ENCODE measurements at regions not wholly inside any gene's neighbourhood (a gene's known extent, or its start where the extent isn't known, plus 50 kb on each side); places are given as distances from the start of the nearest gene placed in this dataset.
A peak's percentile ranks its signal among the peaks of the same experiment; 100 is the strongest.

DNA sequence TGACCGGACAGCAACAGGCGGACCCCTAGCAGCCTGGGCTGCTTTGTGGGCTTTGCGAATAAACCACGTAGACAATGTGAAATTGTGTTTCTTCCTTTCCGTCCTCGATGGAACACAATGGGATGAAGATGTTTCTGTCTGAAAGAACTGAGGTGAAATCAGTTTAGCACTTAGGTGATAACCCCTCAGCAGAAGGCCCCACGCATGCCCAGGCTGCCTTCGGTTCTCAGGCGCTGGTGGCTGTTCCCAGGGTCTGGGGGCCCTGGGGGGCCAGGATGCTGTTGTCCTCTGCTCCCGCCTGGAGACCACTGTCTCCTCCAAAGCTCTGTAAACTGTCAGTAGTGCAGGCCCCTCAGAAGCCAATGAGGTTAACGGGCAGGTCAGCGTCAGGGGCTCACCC is 73.9 kb upstream of the HGFAC start:
- no peak for DNase-seq
- Mint-ChIP-seq H3K27me3 (peaks cover 12 to 37% (median 14%) of the 10 kb centered on the region in 3 donors), H3K27ac (peak overlapping the region in 1 of 6 donors; percentile 78), H3K4me1 (peaks cover 23 to 35% (median 30%) of the 10 kb centered on the region in 3 donors), H3K4me3 (no peak overlapping the region), H3K36me3 (no peaks in the 10 kb centered on the region), H3K9me3 (peaks cover 0 to under 1% (median 0%) of the 10 kb centered on the region in 7 donors)
- no peak for ATAC-seq (ENCODE audit: low read depth in 2 of 2)

DNA sequence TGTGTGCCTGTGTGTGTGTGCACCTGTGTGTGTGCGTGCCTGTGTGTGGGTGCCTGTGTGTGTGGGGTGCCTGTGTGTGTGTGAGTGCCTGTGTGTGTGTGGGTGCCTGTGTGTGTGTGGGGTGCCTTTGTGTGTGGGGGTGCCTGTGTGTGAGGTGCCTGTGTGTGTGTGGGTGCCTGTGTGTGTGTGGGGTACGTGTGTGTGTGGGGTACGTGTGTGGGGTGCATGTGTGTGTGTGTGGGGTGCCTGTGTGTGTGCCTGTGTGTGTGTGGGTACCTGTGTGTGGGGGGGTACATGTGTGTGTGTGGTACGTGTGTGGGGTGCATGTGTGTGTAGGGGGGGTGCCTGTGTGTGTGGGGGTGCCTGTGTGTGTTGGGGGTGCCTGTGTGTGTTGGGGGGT is 73.4 kb upstream of the HGFAC start:
- Mint-ChIP-seq H3K27me3 (peaks cover 8 to 35% (median 12%) of the 10 kb centered on the region in 3 donors), H3K27ac (peak overlapping the region in 1 of 6 donors; percentile 78), H3K36me3 (no peaks in the 10 kb centered on the region), H3K9me3 (peaks cover 0 to 2% (median 0%) of the 10 kb centered on the region in 7 donors), H3K4me3 (no peak overlapping the region), H3K4me1 (peaks cover 23 to 40% (median 33%) of the 10 kb centered on the region in 3 donors)
- ATAC-seq (ENCODE audit: low read depth in 2 of 2) (no peak), DNase-seq (no peak)

DNA sequence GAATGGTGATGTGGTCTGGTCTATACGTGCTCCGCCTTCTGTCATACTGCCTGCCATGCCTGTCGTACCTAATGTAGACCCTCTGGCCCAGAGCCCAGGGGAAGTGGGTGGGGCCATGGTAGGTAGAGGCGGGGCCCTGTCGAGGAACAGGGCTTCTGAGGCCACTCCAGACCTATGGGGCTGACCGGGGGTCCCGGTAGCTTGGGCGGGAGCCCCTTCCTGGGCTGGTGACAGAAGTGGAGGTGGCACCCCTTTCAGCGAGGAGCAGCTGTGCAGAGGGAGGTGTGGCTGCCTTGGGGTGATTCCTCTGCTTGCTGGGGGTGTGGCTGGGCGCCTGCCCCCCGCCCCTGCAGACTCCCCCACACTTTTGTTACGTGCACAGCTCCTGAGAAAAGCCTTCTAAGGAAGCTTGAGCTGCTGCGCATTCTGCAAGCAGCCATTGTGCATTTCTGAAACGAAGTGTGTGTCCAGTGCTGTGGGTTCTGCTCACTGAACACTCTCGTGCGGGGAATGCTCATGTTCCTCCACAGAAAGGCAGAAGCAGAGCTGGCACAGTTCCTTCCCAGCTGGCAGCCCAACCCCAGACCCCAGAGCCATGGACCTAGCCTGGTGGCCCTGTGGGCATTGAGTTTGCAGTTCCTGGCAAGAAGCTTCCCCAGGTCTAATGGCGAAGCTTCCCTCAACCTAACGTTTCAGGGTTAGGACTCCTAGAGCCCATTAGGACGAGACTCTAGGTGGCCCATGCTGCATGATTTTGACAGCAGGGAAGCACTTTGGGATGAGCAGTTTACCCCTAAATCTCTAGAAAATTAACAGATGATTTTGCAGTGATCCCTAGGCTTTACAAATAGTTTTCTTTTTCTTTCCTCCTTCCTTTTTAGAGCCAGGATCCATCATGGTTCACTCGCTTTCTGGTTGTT is 72.7 kb upstream of the HGFAC start:
- ATAC-seq (ENCODE audit: low read depth in 2 of 2): no peak
- H3K9me3 Mint-ChIP-seq: peaks cover 0 to 2% (median 0%) of the 10 kb centered on the region in 7 donors
- peaks cover 21 to 44% (median 36%) of the 10 kb centered on the region in 3 donors for H3K4me1 Mint-ChIP-seq
- peak overlapping the region in 1 of 6 donors; percentile 24 for H3K27ac Mint-ChIP-seq
- no peak for DNase-seq
- H3K4me3 Mint-ChIP-seq: peak overlapping the region in 5 of 8 donors; percentile 28 to 76 (median 61)
- peaks cover 8 to 35% (median 12%) of the 10 kb centered on the region in 3 donors for H3K27me3 Mint-ChIP-seq
- H3K36me3 Mint-ChIP-seq: no peaks in the 10 kb centered on the region

DNA sequence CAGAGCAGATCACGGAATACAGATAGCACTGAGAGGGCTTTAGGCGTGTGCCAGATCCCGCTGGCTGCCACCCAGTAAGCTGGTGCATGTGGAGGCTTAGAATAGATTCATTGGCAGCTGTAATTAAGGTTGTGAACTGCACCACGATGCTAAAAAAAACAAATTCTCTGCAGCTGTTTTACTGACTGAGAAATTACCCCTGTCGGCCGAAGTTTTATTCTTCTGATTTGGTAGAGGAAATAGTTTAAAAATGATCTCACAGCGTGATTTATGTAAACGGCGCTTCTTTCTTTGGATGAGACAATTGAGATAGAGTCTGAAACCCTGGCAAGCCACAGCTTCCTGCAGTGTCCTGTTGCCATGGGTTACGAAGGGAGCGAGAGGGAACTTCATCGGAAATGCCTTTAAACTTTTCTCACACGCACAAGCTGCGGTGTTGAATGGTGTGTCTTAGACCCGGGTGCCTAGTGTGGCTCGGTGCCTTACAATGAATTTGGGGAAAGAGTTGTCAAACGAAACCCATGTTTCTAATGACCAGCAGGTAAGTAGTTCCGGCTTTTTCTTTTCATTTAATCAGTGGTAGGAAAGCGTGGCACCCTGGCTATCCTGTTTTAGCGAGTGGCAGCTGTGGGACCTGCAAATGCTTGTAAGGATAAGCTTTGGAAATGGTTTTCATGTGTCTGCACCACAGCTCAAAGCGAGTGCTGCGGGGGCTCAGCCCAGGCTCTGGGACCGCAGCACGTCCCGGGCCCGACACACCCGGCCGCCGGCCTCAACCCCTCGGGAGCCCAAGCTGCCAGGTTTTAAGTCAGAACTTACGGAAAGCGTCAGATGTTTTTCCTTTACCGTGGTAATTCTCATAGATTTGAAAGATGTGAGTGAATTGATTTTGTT is 71.7 kb upstream of the HGFAC start:
- H3K9me3 Mint-ChIP-seq: peaks cover 0 to 2% (median 0%) of the 10 kb centered on the region in 7 donors
- peaks cover 28 to 44% (median 36%) of the 10 kb centered on the region in 3 donors for H3K4me1 Mint-ChIP-seq
- peaks cover 8 to 35% (median 12%) of the 10 kb centered on the region in 3 donors for H3K27me3 Mint-ChIP-seq
- DNase-seq (no peak), ATAC-seq (ENCODE audit: low read depth in 2 of 2) (no peak)
- peak overlapping the region in 6 of 8 donors; percentile 16 to 76 (median 26) for H3K4me3 Mint-ChIP-seq
- H3K36me3 Mint-ChIP-seq: no peaks in the 10 kb centered on the region
- H3K27ac Mint-ChIP-seq: peak overlapping the region in 2 of 6 donors; percentile 30 to 86

DNA sequence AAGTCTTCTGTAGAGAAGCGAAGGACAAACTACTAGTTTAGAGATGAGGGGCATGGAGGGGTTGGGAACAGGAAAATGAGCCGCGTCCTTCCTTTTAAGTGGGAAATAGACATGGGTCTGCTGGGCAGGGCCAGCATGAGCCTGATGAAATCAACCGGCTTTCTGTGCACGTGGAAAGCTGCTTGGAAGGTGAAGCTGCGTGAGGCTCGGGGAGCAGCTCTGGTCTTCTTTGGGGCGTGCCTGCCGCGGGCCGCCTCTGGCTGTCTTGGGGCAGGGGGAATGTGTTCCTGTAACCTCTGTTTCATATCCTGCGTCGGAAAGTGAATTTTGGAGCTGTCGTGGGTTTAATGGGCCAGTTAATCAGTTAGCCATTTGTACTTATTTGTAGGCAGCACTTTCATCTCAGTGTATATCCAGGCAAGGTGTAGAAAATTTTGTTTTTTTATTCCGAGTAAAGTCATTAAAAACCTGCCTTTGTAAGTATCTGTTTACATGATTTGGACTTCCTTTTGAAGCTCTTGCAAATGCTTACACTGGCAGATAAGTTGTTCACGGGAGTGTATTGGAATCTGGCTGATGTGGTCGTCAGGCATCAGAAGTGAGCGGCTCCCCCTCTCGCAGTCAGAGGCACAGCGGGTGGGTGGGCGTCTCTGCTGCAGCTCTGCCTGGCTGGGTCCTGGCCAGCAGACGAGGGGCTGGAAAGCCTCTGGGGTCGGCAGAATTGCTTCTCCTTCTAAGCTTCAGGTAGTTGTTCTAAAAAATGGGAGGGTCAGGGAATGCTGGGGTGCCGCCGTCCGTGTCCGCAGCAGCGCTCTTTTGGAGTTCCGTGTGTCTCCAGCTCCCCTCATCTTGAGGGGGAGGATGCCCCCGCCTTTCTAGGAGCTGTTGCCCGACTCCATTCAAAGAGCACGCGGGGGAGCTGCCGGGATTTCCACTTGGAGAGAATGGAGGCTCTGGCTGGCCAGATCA is 70.5 kb upstream of the HGFAC start:
- peaks cover 0 to 2% (median 0%) of the 10 kb centered on the region in 7 donors for H3K9me3 Mint-ChIP-seq
- peaks cover 8 to 30% (median 12%) of the 10 kb centered on the region in 3 donors for H3K27me3 Mint-ChIP-seq
- peaks cover 28 to 39% (median 36%) of the 10 kb centered on the region in 3 donors for H3K4me1 Mint-ChIP-seq
- no peak for ATAC-seq (ENCODE audit: low read depth in 2 of 2)
- H3K27ac Mint-ChIP-seq: peak overlapping the region in 2 of 6 donors; percentile 57 to 92
- H3K36me3 Mint-ChIP-seq: no peaks in the 10 kb centered on the region
- DNase-seq: no peak
- H3K4me3 Mint-ChIP-seq: peak overlapping the region in 2 of 8 donors; percentile 12 to 65

DNA sequence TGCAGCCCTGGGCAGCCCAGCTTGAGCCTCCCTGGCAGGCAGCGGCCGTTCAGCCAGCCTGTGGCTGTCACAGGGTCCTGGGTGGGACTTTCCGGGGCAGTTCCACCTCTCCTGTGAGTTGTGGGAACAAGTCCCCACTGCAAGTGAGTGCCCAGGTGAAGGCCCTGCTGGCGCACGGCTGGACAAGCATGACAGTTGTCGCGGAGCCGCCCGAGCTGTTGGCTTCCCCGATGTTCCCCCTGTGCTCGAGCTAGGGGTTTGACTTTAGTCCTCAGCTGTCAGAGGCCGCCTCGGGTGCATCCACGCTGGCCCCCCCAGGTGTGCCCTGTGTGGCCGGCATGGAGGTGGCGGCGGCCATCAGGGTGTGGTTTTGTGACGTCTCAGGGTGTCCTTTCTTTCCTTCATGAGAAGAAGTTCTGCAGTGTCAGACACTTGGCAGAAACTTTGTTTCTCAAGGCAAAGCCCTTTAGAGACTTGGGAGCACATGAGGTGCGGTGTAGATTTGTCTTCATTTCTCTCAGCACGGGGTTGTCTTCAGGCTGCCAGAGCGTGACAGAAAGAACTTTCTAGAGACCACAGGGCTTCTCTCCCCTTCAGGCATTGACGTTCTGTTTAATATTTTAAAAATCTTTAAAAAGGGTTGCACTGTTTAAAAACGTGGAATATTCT is 69.4 kb upstream of the HGFAC start:
- H3K9me3 Mint-ChIP-seq: peaks cover 0 to 2% (median 0%) of the 10 kb centered on the region in 7 donors
- H3K27ac Mint-ChIP-seq: peak overlapping the region in 4 of 6 donors; percentile 45 to 95 (median 87)
- H3K27me3 Mint-ChIP-seq: peaks cover 8 to 30% (median 12%) of the 10 kb centered on the region in 3 donors
- peak overlapping the region in 2 of 8 donors; percentile 49 to 66 for H3K4me3 Mint-ChIP-seq
- ATAC-seq (ENCODE audit: low read depth in 2 of 2) (peak; percentile 39 to 55), DNase-seq (no peak)
- H3K4me1 Mint-ChIP-seq: peaks cover 28 to 39% (median 36%) of the 10 kb centered on the region in 3 donors
- no peaks in the 10 kb centered on the region for H3K36me3 Mint-ChIP-seq

DNA sequence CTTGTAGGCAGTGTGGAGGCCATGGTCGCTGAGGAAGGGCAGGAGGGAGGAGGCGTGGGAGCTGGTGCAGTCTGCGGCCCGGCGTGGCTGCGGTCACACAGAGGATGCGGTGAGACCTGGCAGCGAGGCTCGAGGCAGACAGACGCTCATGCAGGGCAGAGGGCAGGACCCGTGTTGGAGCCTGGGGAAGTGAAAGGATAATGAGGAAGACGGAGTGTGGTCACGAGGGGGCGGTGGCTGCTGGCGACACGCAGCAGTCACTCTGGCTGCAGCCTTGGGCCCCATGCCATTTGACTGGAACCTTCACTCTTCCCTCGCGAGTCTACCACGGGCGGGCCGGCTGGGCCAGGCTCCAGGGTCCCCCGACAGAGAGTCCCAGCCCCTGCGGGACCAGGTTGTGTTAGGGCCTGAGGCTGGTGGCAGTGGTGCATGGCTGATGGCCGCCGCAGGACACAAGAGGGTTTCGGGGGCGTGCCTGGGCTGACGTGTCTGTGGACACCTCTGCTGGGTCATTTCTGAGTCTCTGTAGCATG is 68.8 kb upstream of the HGFAC start:
- peaks cover 0 to 2% (median 0%) of the 10 kb centered on the region in 7 donors for H3K9me3 Mint-ChIP-seq
- H3K4me1 Mint-ChIP-seq: peaks cover 28 to 38% (median 36%) of the 10 kb centered on the region in 3 donors
- ATAC-seq (ENCODE audit: low read depth in 2 of 2) (peak; percentile 92 to 93), DNase-seq (no peak)
- H3K4me3 Mint-ChIP-seq: peak overlapping the region in 5 of 8 donors; percentile 13 to 66 (median 20)
- peaks cover 8 to 27% (median 12%) of the 10 kb centered on the region in 3 donors for H3K27me3 Mint-ChIP-seq
- H3K36me3 Mint-ChIP-seq: no peaks in the 10 kb centered on the region
- H3K27ac Mint-ChIP-seq: peak overlapping the region in 4 of 6 donors; percentile 45 to 95 (median 87)

DNA sequence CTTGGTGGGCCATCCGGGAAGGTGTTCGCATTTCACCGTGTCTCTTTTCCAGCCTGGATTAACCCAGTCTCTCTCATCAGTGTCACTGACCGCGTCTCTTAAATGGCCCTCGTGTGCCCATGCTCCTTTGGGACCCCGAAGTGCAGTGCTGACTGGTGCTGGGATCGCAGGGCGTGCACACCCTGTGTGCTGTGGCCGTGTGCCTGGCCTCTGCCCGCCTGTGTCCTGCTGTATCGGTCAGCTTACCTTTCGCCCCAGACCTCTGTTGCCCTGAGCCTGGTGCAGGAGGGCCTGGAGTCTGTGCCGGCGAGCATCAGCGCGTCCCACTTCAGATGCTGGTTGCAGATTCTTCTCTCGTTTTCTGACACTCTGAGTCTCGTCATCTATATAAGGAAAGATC is 68.3 kb upstream of the HGFAC start:
- H3K4me1 Mint-ChIP-seq: peaks cover 24 to 33% (median 32%) of the 10 kb centered on the region in 3 donors
- H3K36me3 Mint-ChIP-seq: peaks cover 0 to 1% of the 10 kb centered on the region in 2 donors
- peaks cover 8 to 22% (median 12%) of the 10 kb centered on the region in 3 donors for H3K27me3 Mint-ChIP-seq
- ATAC-seq (ENCODE audit: low read depth in 2 of 2) (no peak), DNase-seq (no peak)
- peaks cover 0 to 4% (median under 1%) of the 10 kb centered on the region in 7 donors for H3K9me3 Mint-ChIP-seq
- H3K27ac Mint-ChIP-seq: peak overlapping the region in 1 of 6 donors; percentile 63
- peak overlapping the region in 2 of 8 donors; percentile 6 to 19 for H3K4me3 Mint-ChIP-seq

DNA sequence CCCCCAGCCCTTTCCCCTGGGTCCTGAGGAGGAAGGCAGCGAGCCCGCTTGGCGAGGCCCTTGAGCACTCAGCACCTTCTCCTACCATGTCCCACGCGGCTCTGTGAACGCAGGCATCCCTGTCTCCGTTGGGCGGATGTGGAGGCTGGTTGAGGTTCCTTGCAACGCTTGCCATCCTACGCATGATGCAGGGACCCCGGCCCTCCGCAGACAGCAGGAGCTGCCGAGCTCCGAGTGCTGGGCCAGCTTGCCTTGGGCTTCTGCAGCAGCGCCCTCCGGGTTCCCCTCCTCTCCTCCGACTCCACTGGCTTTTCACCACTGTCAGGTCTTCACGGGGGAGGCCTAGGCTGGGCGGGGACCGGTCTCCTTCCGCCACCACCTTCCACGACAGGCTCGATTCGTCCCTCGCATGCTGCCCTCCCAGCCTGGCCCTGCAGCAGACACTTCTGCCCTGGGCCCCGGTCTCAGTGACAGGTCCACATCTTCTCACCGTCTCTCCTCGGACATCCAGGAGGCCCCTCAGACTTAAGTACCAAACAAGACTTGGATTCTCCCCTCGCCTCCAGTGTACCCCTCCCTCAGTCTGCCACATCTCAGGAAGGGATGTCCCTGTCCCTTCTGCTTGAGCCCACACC is 67.6 kb upstream of the HGFAC start:
- peaks cover 8 to 16% (median 12%) of the 10 kb centered on the region in 3 donors for H3K27me3 Mint-ChIP-seq
- H3K27ac Mint-ChIP-seq: peak overlapping the region in 4 of 6 donors; percentile 7 to 81 (median 74)
- H3K4me3 Mint-ChIP-seq: peak overlapping the region in 1 of 8 donors; percentile 14
- peaks cover 19 to 32% (median 26%) of the 10 kb centered on the region in 3 donors for H3K4me1 Mint-ChIP-seq
- peaks cover 0 to 8% of the 10 kb centered on the region in 2 donors for H3K36me3 Mint-ChIP-seq
- DNase-seq (no peak), ATAC-seq (ENCODE audit: low read depth in 2 of 2) (no peak)
- peaks cover 4 to 11% (median 7%) of the 10 kb centered on the region in 7 donors for H3K9me3 Mint-ChIP-seq

DNA sequence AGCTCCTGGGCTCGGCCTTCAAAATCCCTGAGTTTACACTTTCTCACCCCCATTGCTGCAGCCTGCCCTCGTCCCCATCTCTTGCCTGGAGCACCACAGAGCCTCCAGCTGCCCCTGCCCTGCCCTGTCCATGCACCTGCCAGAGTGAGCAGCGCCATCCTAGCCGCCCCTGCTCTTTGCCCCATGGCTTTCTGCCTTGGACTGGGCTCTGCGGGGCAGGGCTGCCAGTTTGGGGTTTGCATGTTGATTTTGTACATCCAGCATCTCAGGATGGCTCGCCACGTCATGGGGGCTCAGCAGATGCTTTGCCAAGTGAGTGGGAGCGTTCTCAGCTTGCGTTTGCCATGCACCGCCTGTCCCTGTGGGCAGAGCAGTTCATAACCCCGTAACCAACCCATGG is 67.1 kb upstream of the HGFAC start:
- DNase-seq (no peak), ATAC-seq (ENCODE audit: low read depth in 2 of 2) (no peak)
- H3K27ac Mint-ChIP-seq: peak overlapping the region in 3 of 6 donors; percentile 7 to 81 (median 68)
- peaks cover 4 to 15% (median 8%) of the 10 kb centered on the region in 3 donors for H3K27me3 Mint-ChIP-seq
- peak overlapping the region in 1 of 8 donors; percentile 14 for H3K4me3 Mint-ChIP-seq
- H3K4me1 Mint-ChIP-seq: peaks cover 16 to 26% (median 22%) of the 10 kb centered on the region in 3 donors
- H3K36me3 Mint-ChIP-seq: peaks cover 2 to 13% of the 10 kb centered on the region in 2 donors
- H3K9me3 Mint-ChIP-seq: peaks cover 5 to 15% (median 11%) of the 10 kb centered on the region in 7 donors

DNA sequence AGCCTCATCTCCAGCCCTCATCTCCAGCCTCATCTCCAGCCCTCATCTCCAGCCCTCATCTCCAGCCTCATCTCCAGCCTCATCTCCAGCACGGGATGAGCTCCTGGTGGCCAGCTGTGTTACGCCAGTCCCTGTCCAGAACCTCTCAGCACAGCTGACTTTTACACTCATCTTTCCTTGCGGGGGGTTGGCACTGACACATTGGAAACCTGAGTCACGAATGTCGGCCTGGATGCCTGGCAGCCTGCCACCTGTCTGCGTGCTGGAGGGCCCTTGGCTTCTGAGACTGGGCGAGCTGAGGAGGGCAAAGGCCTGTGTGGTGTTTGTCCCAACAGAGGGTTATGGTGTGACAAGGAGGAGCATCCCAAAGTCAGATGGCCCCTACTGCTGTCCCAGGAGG is 66.1 kb upstream of the HGFAC start:
- H3K4me1 Mint-ChIP-seq: peaks cover 11 to 21% (median 14%) of the 10 kb centered on the region in 3 donors
- DNase-seq: no peak

More for the DNA sequence above, 66.1 kb upstream of the HGFAC start:
- H3K27me3 Mint-ChIP-seq: peaks cover 0 to 7% (median 4%) of the 10 kb centered on the region in 3 donors
- H3K9me3 Mint-ChIP-seq: peaks cover 10 to 26% (median 17%) of the 10 kb centered on the region in 7 donors
- ATAC-seq (ENCODE audit: low read depth in 2 of 2): no peak
- no peak overlapping the region for H3K27ac Mint-ChIP-seq
- peaks cover 6 to 19% of the 10 kb centered on the region in 2 donors for H3K36me3 Mint-ChIP-seq
- H3K4me3 Mint-ChIP-seq: peak overlapping the region in 1 of 8 donors; percentile 60

All from naive B cell (primary cell).